Panc1 (cell line): ENCODE measurements at regions not wholly inside any gene's neighbourhood (a gene's known extent, or its start where the extent isn't known, plus 50 kb on each side); places are given as distances from the start of the nearest gene placed in this dataset.

ENCODE experiments used
- ATAC-seq: fragments of 200-7000 bp; cut with Tn5 transposase; 2 replicates; pipeline ENCODE4 v1.9.1; 2020; ENCODE audit warnings: mild to moderate bottlenecking, moderate library complexity
- BruUV-seq: library from RNA; stranded (reverse); fragments of 400-500 nt; replicated peaks from 2 replicates; lab custom pipeline; 2021; lab: Mats Ljungman, UMichigan
- CTCF ChIA-PET: fragments of 300-600 bp; sonication (Branson Sonifier 250); formaldehyde crosslinking; loops from one replicate; lab custom pipeline; 2022; ENCODE audit warnings: antibody characterized with exemption; lab: Charles Lee
- POLR2A ChIA-PET: fragments of 300-600 bp; sonication (Branson Sonifier 250); formaldehyde crosslinking; loops from one replicate; lab custom pipeline; 2022; ENCODE audit warnings: antibody characterized with exemption; lab: Charles Lee
- DNase-seq: peaks from one replicate; pipeline ENCODE4 v3.0.0-alpha.2; 2010; ENCODE audit warnings: low read depth, low spot score
- H3K27ac ChIP-seq: 2 replicates; pipeline ENCODE4 v1.5.1; 2011; ENCODE audit warnings: mild to moderate bottlenecking, low read length, inconsistent platforms
- H3K27me3 ChIP-seq: fragments of 200-500 bp; sonication (Bioruptor generic); 2 replicates; pipeline ENCODE4 v1.6.0; 2014; ENCODE audit warnings: low read length, inconsistent platforms; ENCODE audit not compliant: control insufficient read depth, insufficient read depth
- H3K36me3 ChIP-seq: fragments of 200-500 bp; sonication (Bioruptor generic); 2 replicates; pipeline ENCODE4 v1.5.1; 2014; ENCODE audit warnings: inconsistent platforms, mild to moderate bottlenecking, low read length, moderate library complexity; ENCODE audit not compliant: control insufficient read depth, insufficient read depth
- H3K4me1 ChIP-seq: 2 replicates; pipeline ENCODE4 v1.5.1; 2011; ENCODE audit warnings: inconsistent platforms, mild to moderate bottlenecking, low read length, moderate library complexity; ENCODE audit not compliant: control insufficient read depth, insufficient read depth
- H3K4me3 ChIP-seq, 2 experiments: 2 replicates each; pipeline ENCODE4 v1.5.1; 2011 to 2012; ENCODE audit warnings: low read depth in 2 of 2, low read length in 2 of 2, mild to moderate bottlenecking in 2 of 2, inconsistent platforms in 1 of 2, moderate library complexity in 1 of 2
- H3K9me3 ChIP-seq: fragments of 200-500 bp; sonication (Bioruptor generic); 2 replicates; pipeline ENCODE4 v1.5.1; 2014; ENCODE audit warnings: low read depth, mild to moderate bottlenecking, inconsistent platforms, low read length, moderate library complexity; ENCODE audit not compliant: control insufficient read depth, insufficient read depth
- POLR2AphosphoS5 ChIP-seq: IDR thresholded peaks from 2 replicates; pipeline ENCODE4 v1.6.1; 2012; ENCODE audit warnings: mild to moderate bottlenecking, low read depth, low read length, moderate library complexity
- SIN3A ChIP-seq: IDR thresholded peaks from 2 replicates; pipeline ENCODE4 v1.6.1; 2012; ENCODE audit warnings: low read depth, mild to moderate bottlenecking, low read length, moderate library complexity, borderline replicate concordance; ENCODE audit not compliant: insufficient read depth
- TCF7L2 ChIP-seq: IDR thresholded peaks from 2 replicates; pipeline ENCODE4 v1.6.1; 2011; ENCODE audit warnings: mild to moderate bottlenecking, low read depth, low read length, inconsistent platforms
- in situ Hi-C: cut with HindIII; loops from 2 replicates; pipeline ENCODE4 v1.10.0; 2016; ENCODE audit warnings: low sequenced_read_pairs, low pct_unique_long_range_greater_than_20kb
- intact Hi-C: fragments of 100-400 bp; cut with micrococcal nuclease; formaldehyde crosslinking; loops from one replicate; pipeline ENCODE4 v1.10.0; 2022; ENCODE audit not compliant: unreplicated experiment
- TF ChIP-seq, protein P1 (sequence below), 2 experiments: IDR thresholded peaks; 2 replicates each; pipeline ENCODE4 v1.6.1; 2011 to 2012; ENCODE audit warnings: low read depth in 2 of 2, control low read depth in 1 of 2, low read length in 1 of 2, mild to moderate bottlenecking in 1 of 2, moderate library complexity in 1 of 2; ENCODE audit not compliant: insufficient read depth in 1 of 2
- TF ChIP-seq, protein P2 (sequence below): fragments of 450-650 bp; IDR thresholded peaks from 2 replicates; pipeline ENCODE4 v1.5.1; 2017; ENCODE audit warnings: mild to moderate bottlenecking

DNA sequence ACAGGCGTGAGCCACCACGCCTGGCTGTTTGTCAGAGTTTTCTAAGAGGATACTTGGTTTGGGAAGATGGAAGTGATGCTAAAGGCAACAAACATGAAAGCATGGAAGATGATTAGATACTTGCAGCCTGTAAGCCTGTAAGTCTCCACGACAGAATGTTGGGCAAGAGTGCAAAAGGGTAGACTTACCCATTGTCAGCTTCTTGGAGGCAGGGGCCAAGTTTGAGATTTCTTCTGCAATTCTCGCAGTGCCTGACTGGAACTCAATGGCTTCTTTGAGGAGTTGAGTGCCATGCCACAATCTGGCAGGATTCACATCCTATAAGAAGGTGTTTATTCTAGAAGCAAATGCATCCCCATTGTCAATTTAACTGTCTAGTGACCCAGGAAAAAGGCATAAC lies 70.1 kb upstream of the EFEMP1 start:
- CTCF ChIA-PET: no interaction called here
- Histone ChIP-seq H3K27ac (no peak overlapping the region), H3K9me3 (no peaks in the 10 kb centered on the region), H3K27me3 (no peaks in the 10 kb centered on the region), H3K4me1 (no peaks in the 10 kb centered on the region), H3K36me3 (no peaks in the 10 kb centered on the region), H3K4me3 (no peak overlapping the region)
- POLR2A ChIA-PET: no interaction called here
- in situ Hi-C loops: no loop called here
- TF ChIP-seq TCF7L2 (no peak), SIN3A (no peak)
- TF ChIP-seq, protein P1, sequence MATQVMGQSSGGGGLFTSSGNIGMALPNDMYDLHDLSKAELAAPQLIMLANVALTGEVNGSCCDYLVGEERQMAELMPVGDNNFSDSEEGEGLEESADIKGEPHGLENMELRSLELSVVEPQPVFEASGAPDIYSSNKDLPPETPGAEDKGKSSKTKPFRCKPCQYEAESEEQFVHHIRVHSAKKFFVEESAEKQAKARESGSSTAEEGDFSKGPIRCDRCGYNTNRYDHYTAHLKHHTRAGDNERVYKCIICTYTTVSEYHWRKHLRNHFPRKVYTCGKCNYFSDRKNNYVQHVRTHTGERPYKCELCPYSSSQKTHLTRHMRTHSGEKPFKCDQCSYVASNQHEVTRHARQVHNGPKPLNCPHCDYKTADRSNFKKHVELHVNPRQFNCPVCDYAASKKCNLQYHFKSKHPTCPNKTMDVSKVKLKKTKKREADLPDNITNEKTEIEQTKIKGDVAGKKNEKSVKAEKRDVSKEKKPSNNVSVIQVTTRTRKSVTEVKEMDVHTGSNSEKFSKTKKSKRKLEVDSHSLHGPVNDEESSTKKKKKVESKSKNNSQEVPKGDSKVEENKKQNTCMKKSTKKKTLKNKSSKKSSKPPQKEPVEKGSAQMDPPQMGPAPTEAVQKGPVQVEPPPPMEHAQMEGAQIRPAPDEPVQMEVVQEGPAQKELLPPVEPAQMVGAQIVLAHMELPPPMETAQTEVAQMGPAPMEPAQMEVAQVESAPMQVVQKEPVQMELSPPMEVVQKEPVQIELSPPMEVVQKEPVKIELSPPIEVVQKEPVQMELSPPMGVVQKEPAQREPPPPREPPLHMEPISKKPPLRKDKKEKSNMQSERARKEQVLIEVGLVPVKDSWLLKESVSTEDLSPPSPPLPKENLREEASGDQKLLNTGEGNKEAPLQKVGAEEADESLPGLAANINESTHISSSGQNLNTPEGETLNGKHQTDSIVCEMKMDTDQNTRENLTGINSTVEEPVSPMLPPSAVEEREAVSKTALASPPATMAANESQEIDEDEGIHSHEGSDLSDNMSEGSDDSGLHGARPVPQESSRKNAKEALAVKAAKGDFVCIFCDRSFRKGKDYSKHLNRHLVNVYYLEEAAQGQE (IDR thresholded peaks at IDR 0.05; ENCODE audit: insufficient read depth in 1 of 2, low read depth in 2 of 2, low read length in 1 of 2): no peak
- TF ChIP-seq, protein P2, sequence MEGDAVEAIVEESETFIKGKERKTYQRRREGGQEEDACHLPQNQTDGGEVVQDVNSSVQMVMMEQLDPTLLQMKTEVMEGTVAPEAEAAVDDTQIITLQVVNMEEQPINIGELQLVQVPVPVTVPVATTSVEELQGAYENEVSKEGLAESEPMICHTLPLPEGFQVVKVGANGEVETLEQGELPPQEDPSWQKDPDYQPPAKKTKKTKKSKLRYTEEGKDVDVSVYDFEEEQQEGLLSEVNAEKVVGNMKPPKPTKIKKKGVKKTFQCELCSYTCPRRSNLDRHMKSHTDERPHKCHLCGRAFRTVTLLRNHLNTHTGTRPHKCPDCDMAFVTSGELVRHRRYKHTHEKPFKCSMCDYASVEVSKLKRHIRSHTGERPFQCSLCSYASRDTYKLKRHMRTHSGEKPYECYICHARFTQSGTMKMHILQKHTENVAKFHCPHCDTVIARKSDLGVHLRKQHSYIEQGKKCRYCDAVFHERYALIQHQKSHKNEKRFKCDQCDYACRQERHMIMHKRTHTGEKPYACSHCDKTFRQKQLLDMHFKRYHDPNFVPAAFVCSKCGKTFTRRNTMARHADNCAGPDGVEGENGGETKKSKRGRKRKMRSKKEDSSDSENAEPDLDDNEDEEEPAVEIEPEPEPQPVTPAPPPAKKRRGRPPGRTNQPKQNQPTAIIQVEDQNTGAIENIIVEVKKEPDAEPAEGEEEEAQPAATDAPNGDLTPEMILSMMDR: no peak
- ATAC-seq (no peak), DNase-seq (no peak)
- BruUV-seq: no TSS peak
- intact Hi-C loops: no loop called here

DNA sequence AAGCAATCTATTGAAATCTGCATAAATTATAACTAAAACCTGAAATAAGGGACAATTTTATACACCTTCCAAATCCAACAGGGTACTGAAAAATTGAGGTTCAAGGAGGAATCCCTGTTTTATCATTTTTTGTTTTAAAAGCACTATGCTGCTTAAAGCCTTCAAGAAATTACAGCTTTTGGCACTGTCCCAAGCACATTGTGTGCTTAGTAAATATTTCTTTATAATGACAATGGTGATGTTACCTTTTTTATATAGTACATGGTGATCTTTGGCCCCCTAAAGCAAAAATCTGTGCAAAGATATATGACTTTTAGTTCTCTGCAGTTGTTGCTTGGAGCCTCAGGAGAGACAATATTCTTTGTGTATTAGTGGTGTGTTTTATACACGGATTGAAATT lies 71.6 kb upstream of the EFEMP1 start:
- H3K4me1 ChIP-seq: no peaks in the 10 kb centered on the region
- TF ChIP-seq, protein P1 (IDR thresholded peaks at IDR 0.05; ENCODE audit: insufficient read depth in 1 of 2, low read depth in 2 of 2, low read length in 1 of 2): no peak
- TF ChIP-seq SIN3A (no peak), POLR2AphosphoS5 (no peak), TCF7L2 (no peak)
- TF ChIP-seq, protein P2: no peak
- no peak overlapping the region for H3K27ac ChIP-seq
- no peaks in the 10 kb centered on the region for H3K27me3 ChIP-seq
- CTCF ChIA-PET: no interaction called here
- POLR2A ChIA-PET: no interaction called here
- in situ Hi-C loops (no loop called here), intact Hi-C loops (no loop called here)
- no peaks in the 10 kb centered on the region for H3K9me3 ChIP-seq
- BruUV-seq: no TSS peak
- H3K36me3 ChIP-seq: no peaks in the 10 kb centered on the region
- DNase-seq: no peak
- no peak for ATAC-seq
- H3K4me3 ChIP-seq: no peak overlapping the region
